GM12878 (cell line): ENCODE measurements at regions not wholly inside any gene's neighbourhood (a gene's known extent, or its start where the extent isn't known, plus 50 kb on each side); places are given as distances from the start of the nearest gene placed in this dataset.

Source experiments
- ATAC-seq: fragments of 200-7000 bp; cut with Tn5 transposase; 3 replicates; pipeline ENCODE4 v1.9.1; 2020; ENCODE audit warnings: mild to moderate bottlenecking, moderate library complexity
- BruUV-seq: library from RNA; stranded (reverse); fragments of 400-500 nt; replicated peaks from 2 replicates; lab custom pipeline; 2021; lab: Mats Ljungman, UMichigan
- CTCF ChIA-PET: fragments of 300-600 bp; sonication (Branson Sonifier 250); formaldehyde crosslinking; extraction: SDS; loops from one replicate; lab custom pipeline; 2021; ENCODE audit warnings: inconsistent platforms; lab: Yijun Ruan, JAX
- POLR2A ChIA-PET: fragments of 350-600 bp; formaldehyde crosslinking; extraction: SDS; loops from one replicate; lab custom pipeline; 2021; ENCODE audit warnings: inconsistent platforms; lab: Charles Lee
- RAD21 ChIA-PET: fragments of 300-600 bp; sonication (Branson Sonifier 250); formaldehyde crosslinking; loops from one replicate; lab custom pipeline; 2023; ENCODE audit warnings: antibody characterized with exemption; ENCODE audit not compliant: unreplicated experiment; lab: Charles Lee
- SMC1A ChIA-PET: fragments of 300-600 bp; sonication (Branson Sonifier 250); formaldehyde crosslinking; loops from one replicate; lab custom pipeline; 2023; ENCODE audit not compliant: unreplicated experiment, uncharacterized antibody; lab: Charles Lee
- DNase-seq: peaks from one replicate; pipeline ENCODE4 v3.0.0-alpha.2; 2011; ENCODE audit warnings: low read depth, low spot score
- FAIRE-seq: peaks from 3 replicates; lab custom pipeline; 2011; peaks lifted over from hg19 to GRCh38; lab: Jason Lieb, UNC
- H2AFZ ChIP-seq: 2 replicates; pipeline ENCODE4 v1.6.0; 2011; ENCODE audit warnings: low read depth, low read length, control low read depth; ENCODE audit not compliant: control insufficient read depth
- H3K27ac ChIP-seq: 2 replicates; pipeline ENCODE4 v1.5.1; 2011; ENCODE audit warnings: control low read depth; ENCODE audit not compliant: control insufficient read depth, insufficient read depth
- H3K27me3 ChIP-seq, 2 experiments: replicated peaks in 1 of 2; 2 replicates each; pipeline versions ENCODE4 v1.6.0 to v1.6.1; 2011; ENCODE audit warnings: low read length in 1 of 2; ENCODE audit not compliant: control insufficient read depth in 2 of 2, insufficient read depth in 2 of 2
- H3K36me3 ChIP-seq, 2 experiments: 2 replicates each; pipeline ENCODE4 v1.5.1; 2011; ENCODE audit warnings: low read length in 1 of 2; ENCODE audit not compliant: control insufficient read depth in 2 of 2, insufficient read depth in 2 of 2
- H3K4me1 ChIP-seq: 2 replicates; pipeline ENCODE4 v1.6.1; 2011; ENCODE audit warnings: mild to moderate bottlenecking, low read length, moderate library complexity, mixed read lengths; ENCODE audit not compliant: control insufficient read depth, insufficient read depth
- H3K4me2 ChIP-seq: 2 replicates; pipeline ENCODE4 v1.6.0; 2011; ENCODE audit warnings: control low read depth; ENCODE audit not compliant: control insufficient read depth, insufficient read depth
- H3K4me3 ChIP-seq: fragments of 200-600 bp; sonication (generic); 2 replicates; pipeline ENCODE4 v1.5.1; 2016
- H3K79me2 ChIP-seq: 2 replicates; pipeline ENCODE4 v1.6.0; 2011; ENCODE audit warnings: low read length; ENCODE audit not compliant: control insufficient read depth, insufficient read depth
- H3K9ac ChIP-seq: 2 replicates; pipeline ENCODE4 v1.8.0; 2011; ENCODE audit warnings: low read length, control low read depth, mixed read lengths; ENCODE audit not compliant: control insufficient read depth, insufficient read depth
- H3K9me3 ChIP-seq: replicated peaks from 3 replicates; pipeline ENCODE4 v1.5.1; 2011; ENCODE audit warnings: mild to moderate bottlenecking, low read length; ENCODE audit not compliant: control insufficient read depth, insufficient read depth
- H4K20me1 ChIP-seq: 2 replicates; pipeline ENCODE4 v1.6.0; 2011; ENCODE audit not compliant: control insufficient read depth, insufficient read depth
- BCL11A ChIP-seq: IDR thresholded peaks from 2 replicates; pipeline ENCODE4 v1.6.1; 2011; ENCODE audit warnings: low read depth, low read length
- BMI1 ChIP-seq: fragments of 450-650 bp; IDR thresholded peaks from 2 replicates; pipeline ENCODE4 v1.6.1; 2016; ENCODE audit warnings: mild to moderate bottlenecking, moderate library complexity, borderline replicate concordance
- CEBPB ChIP-seq, 2 experiments: fragments of 150-350 bp in 1 of 2; IDR thresholded peaks; 2 replicates each; pipeline ENCODE4 v1.6.1; 2012 to 2014; ENCODE audit warnings: low read depth in 2 of 2, low read length in 2 of 2, borderline replicate concordance in 1 of 2, inconsistent platforms in 1 of 2
- POU2F2 ChIP-seq: IDR thresholded peaks from 3 replicates; pipeline ENCODE4 v1.6.1; 2011; ENCODE audit warnings: low read depth, mild to moderate bottlenecking, low read length, borderline replicate concordance
- SRF ChIP-seq, 2 experiments: IDR thresholded peaks; 2 replicates each; pipeline ENCODE4 v1.6.1; 2011; ENCODE audit warnings: low read depth in 2 of 2, low read length in 2 of 2, mild to moderate bottlenecking in 1 of 2, moderate library complexity in 1 of 2
- WGBS: methylation state at CpG from one replicate; pipeline ENCODE4 v1.1.6; 2016; ENCODE audit warnings: low lambda C conversion rate; ENCODE audit not compliant: insufficient replicate concordance, insufficient coverage; ENCODE audit errors: missing lambda C conversion rate; 5-methylcytosine and 5-hydroxymethylcytosine counted together
- in situ Hi-C: fragments of 300-500 bp; cut with MboI; formaldehyde crosslinking; loops from 9 replicates; pipeline ENCODE4 v1.14.3; 2018; ENCODE audit warnings: mixed read lengths
- intact Hi-C: fragments of 100-400 bp; cut with micrococcal nuclease; formaldehyde crosslinking; loops from one replicate; pipeline ENCODE4 v1.14.2; 2022; ENCODE audit not compliant: unreplicated experiment
- TF ChIP-seq, protein P1 (sequence below): fragments of 450-650 bp; IDR thresholded peaks from 2 replicates; pipeline ENCODE4 v1.6.1; 2016; ENCODE audit warnings: mild to moderate bottlenecking

- in situ Hi-C loops, result no loop called here
- ATAC-seq, result no peak
- Histone ChIP-seq H3K4me1 (no peaks in the 10 kb centered on the region), H3K4me3 (no peak overlapping the region), H3K27me3 (peaks cover 0 to 4% of the 10 kb centered on the region in 2 experiments; a peak in 2 of 4 replicates), H3K36me3 (no peaks in the 10 kb centered on the region), H2AFZ (no peak overlapping the region), H3K27ac (no peak overlapping the region), H3K9me3 (no peaks in the 10 kb centered on the region), H3K9ac (no peak overlapping the region), H4K20me1 (no peaks in the 10 kb centered on the region), H3K79me2 (no peaks in the 10 kb centered on the region), H3K4me2 (no peak overlapping the region)
- no TSS peak for BruUV-seq
- ChIA-PET CTCF (no interaction called here), RAD21 (no interaction called here), SMC1A (interaction anchor here (0.6 kb wide), 1 partner anchor 31 kb away, joined by 3 read pairs; no protein-coding TSS in a partner anchor), POLR2A (no interaction called here)
- WGBS, result 23% methylated on average over 8 of the region's 8 CpGs
- TF ChIP-seq BMI1, result no peak
- no peak for TF ChIP-seq POU2F2
- TF ChIP-seq BCL11A, result no peak
- TF ChIP-seq, protein P1, sequence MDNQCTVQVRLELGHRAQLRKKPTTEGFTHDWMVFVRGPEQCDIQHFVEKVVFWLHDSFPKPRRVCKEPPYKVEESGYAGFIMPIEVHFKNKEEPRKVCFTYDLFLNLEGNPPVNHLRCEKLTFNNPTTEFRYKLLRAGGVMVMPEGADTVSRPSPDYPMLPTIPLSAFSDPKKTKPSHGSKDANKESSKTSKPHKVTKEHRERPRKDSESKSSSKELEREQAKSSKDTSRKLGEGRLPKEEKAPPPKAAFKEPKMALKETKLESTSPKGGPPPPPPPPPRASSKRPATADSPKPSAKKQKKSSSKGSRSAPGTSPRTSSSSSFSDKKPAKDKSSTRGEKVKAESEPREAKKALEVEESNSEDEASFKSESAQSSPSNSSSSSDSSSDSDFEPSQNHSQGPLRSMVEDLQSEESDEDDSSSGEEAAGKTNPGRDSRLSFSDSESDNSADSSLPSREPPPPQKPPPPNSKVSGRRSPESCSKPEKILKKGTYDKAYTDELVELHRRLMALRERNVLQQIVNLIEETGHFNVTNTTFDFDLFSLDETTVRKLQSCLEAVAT, result no peak
- no peak for TF ChIP-seq CEBPB (IDR thresholded peaks at IDR 0.05; ENCODE audit: borderline replicate concordance in 1 of 2, low read depth in 2 of 2, low read length in 2 of 2)
- TF ChIP-seq SRF (IDR thresholded peaks at IDR 0.05; ENCODE audit: low read depth in 2 of 2, low read length in 2 of 2), result no peak
- DNase-seq, result no peak
- intact Hi-C loops, result no loop called here
- FAIRE-seq, result no peak
Measured at GRCh38 chr2:128425216-128425615, 106.5 kb upstream of the HS6ST1 start.
